Left lung (tissue), 4 donors: ENCODE measurements at regions not wholly inside any gene's neighbourhood (a gene's known extent, or its start where the extent isn't known, plus 50 kb on each side); places are given as distances from the start of the nearest gene placed in this dataset.
A peak's percentile ranks its signal among the peaks of the same experiment; 100 is the strongest.

ENCODE experiments used
- ATAC-seq: fragments of 200-7000 bp; cut with Tn5 transposase; one replicate; pipeline ENCODE4 v1.9.1; 2020; ENCODE audit warnings: moderate library complexity
- DNase-seq, 4 donors: peaks; one replicate each; pipeline ENCODE4 v3.0.0-alpha.2; 2013 to 2020
- H3K27ac ChIP-seq, 2 donors: fragments of 200-600 bp; sonication (generic) in 1 of 2; one replicate each; pipeline versions ENCODE4 v1.5.0 to v1.8.0; 2020 to 2021
- H3K27me3 ChIP-seq, 2 donors: fragments of 200-600 bp; sonication (generic) in 1 of 2; one replicate each; pipeline versions ENCODE4 v1.5.0 to v1.8.0; 2020 to 2021
- H3K36me3 ChIP-seq, 2 donors: fragments of 200-600 bp; sonication (generic) in 1 of 2; one replicate each; pipeline versions ENCODE4 v1.5.0 to v1.8.0; 2020 to 2021
- H3K4me1 ChIP-seq, 2 donors: fragments of 200-600 bp; one replicate each; pipeline ENCODE4 v1.8.0; 2021
- H3K4me3 ChIP-seq, 2 donors: fragments of 200-600 bp; sonication (generic) in 1 of 2; one replicate each; pipeline versions ENCODE4 v1.5.0 to v1.8.0; 2020 to 2021; ENCODE audit warnings: mild to moderate bottlenecking in 1 of 2
- H3K9me3 ChIP-seq, 2 donors: fragments of 200-600 bp; sonication (generic) in 1 of 2; one replicate each; pipeline versions ENCODE4 v1.5.0 to v1.8.0; 2020 to 2021
- intact Hi-C, 2 donors: fragments of 100-400 bp; cut with DNase I; formaldehyde crosslinking; loops; one replicate each; pipeline versions ENCODE4 v1.11.2 to v1.14.2; 2022
- TF ChIP-seq, protein P1 (sequence below), 2 donors: fragments of 200-600 bp; sonication (generic) in 1 of 2; IDR thresholded peaks; one replicate each; pipeline versions ENCODE4 v1.5.0 to v1.8.0; 2021; ENCODE audit warnings: antibody characterized with exemption in 2 of 2
- donor health status: DM: no; HTN: yes; CAD: no.
- donor health status: DM: no; HTN: no; CAD: no.

DNA sequence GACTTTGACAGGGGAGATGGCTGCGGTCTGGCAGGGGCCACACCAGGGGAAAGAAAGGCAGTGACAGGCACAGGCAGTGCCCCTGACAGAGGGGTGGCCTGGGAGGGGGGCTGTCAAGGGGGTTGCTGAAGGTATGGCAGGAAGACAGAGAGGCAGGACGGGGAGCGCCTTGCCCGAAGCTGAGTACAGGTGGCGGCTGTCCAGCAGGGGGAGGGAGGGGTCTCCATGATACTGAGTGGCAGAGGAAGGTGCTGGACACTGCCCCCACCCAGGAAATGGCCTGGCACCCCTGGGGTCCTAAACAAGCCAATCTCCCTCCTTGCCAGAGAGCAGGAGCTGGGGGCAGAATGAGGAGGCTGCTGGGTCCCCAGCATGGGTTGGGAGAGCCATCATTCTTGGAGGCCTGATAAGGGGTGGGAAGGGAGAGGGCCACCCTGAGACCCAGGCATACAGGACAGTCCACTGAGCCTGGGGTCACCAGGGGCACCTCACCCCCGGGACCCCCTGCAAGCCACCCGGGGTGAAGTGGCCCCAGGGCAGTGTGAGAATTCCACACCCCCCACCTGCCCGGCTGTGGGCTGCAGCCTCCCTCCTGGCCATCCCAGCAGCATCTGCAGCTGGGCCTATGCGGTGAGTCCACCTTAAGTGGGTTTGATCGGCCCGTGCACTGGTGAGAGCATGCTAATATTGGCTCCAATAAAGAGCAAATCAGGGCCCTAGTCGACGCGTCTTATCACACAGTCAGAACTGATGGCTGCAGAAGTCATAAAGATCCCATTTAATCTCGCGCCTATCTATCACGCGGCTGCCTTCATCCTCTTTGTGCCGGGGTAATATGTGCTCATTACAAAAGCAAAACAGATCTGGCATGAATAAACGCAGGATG is 108.5 kb downstream of the FAM53A start:
- TF ChIP-seq, protein P1, sequence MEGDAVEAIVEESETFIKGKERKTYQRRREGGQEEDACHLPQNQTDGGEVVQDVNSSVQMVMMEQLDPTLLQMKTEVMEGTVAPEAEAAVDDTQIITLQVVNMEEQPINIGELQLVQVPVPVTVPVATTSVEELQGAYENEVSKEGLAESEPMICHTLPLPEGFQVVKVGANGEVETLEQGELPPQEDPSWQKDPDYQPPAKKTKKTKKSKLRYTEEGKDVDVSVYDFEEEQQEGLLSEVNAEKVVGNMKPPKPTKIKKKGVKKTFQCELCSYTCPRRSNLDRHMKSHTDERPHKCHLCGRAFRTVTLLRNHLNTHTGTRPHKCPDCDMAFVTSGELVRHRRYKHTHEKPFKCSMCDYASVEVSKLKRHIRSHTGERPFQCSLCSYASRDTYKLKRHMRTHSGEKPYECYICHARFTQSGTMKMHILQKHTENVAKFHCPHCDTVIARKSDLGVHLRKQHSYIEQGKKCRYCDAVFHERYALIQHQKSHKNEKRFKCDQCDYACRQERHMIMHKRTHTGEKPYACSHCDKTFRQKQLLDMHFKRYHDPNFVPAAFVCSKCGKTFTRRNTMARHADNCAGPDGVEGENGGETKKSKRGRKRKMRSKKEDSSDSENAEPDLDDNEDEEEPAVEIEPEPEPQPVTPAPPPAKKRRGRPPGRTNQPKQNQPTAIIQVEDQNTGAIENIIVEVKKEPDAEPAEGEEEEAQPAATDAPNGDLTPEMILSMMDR (IDR thresholded peaks at IDR 0.05), result no peak
- intact Hi-C loops, result no loop called here
- no peaks in the 10 kb centered on the region for H3K27me3 ChIP-seq
- peaks cover 4 to 5% of the 10 kb centered on the region in 2 donors for H3K4me1 ChIP-seq
- no peaks in the 10 kb centered on the region for H3K36me3 ChIP-seq
- no peak overlapping the region for H3K4me3 ChIP-seq
- DNase-seq (peak in 1 of 4 donors; percentile 68), ATAC-seq (no peak)
- H3K9me3 ChIP-seq, result no peaks in the 10 kb centered on the region
- no peak overlapping the region for H3K27ac ChIP-seq

DNA sequence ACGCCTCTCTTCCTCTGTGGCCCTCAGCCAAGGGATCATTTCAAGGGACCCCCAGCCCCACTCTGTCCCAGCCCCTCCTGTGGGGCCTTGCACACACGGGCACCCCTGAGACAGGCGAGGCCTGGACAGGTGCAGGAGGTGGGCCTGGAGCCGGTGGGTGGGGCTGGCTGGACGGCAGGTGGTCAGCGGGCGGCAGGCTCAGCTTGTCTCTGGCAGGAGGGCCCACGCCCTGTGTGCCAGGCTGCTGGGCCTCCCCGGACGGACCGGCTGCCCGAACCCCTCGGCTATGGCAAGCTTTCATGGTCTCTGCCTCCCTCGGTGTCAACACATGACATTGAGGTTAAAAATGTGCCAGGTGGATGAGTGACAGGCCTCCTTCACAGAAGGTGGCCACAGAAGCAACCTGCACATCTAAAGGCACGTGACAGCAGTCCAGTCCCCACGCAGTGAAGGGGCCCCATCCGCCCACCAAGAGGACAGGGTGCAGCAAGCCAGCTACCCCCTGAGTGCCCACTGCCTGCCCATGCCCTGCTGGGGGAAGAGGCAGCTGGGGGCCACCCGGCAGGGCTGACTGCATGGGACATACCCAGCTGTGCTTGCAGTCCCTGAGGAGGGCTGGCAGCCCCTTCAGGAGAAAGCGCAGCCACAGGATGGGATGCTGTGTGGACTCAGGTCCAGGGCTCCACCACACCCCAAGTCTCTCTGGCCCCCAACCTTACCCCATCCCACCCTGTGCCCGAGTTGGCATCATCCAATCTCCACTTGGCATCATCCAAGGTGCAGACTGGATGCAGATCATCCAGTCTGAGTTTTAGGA is 109.3 kb downstream of the FAM53A start:
- H3K9me3 ChIP-seq, result no peaks in the 10 kb centered on the region
- H3K4me1 ChIP-seq, result peaks cover 0 to 3% of the 10 kb centered on the region in 2 donors
- TF ChIP-seq, protein P1 (IDR thresholded peaks at IDR 0.05), result no peak
- DNase-seq (peak in 1 of 4 donors; percentile 69), ATAC-seq (no peak)
- H3K36me3 ChIP-seq, result no peaks in the 10 kb centered on the region
- no peak overlapping the region for H3K27ac ChIP-seq
- intact Hi-C loops, result no loop called here
- peaks cover 0 to under 1% of the 10 kb centered on the region in 2 donors for H3K27me3 ChIP-seq
- no peak overlapping the region for H3K4me3 ChIP-seq

DNA sequence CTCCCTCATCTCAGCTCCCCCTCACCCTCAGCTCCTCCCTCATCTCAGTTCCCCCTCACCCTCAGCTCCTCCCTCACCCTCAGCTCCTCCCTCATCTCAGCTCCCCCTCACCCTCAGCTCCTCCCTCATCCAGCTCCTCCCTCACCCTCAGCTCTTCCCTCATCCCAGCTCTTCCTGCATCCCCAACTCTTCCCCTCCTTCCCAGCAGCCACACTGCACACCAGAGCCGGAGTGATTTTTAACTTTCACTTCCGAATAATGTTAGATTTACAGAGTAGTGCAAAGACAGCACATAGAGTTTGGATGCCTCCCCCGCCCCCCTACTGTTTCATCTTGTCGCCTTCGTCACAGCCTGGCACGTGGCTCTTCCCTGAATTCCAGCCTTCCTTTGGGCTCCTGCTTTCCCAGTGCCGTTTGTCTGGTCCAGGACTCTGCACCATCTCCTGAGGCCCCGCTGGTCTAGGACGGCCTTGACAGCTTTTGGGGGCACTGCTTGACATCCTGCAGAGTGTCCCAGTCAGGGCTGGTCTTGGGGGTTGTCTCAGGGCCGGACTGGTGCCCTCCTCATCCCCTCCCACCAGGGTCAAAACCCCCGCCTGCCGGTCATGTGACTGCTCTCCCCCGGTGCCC is 110.2 kb downstream of the FAM53A start:
- H3K36me3 ChIP-seq, result no peaks in the 10 kb centered on the region
- TF ChIP-seq, protein P1 (IDR thresholded peaks at IDR 0.05), result no peak
- H3K27me3 ChIP-seq, result peaks cover 0 to 9% of the 10 kb centered on the region in 2 donors
- H3K4me1 ChIP-seq, result no peaks in the 10 kb centered on the region
- no peaks in the 10 kb centered on the region for H3K9me3 ChIP-seq
- no peak overlapping the region for H3K4me3 ChIP-seq
- no peak overlapping the region for H3K27ac ChIP-seq
- intact Hi-C loops, result no loop called here
- no peak for ATAC-seq
- peak in 1 of 4 donors; percentile 63 for DNase-seq

DNA sequence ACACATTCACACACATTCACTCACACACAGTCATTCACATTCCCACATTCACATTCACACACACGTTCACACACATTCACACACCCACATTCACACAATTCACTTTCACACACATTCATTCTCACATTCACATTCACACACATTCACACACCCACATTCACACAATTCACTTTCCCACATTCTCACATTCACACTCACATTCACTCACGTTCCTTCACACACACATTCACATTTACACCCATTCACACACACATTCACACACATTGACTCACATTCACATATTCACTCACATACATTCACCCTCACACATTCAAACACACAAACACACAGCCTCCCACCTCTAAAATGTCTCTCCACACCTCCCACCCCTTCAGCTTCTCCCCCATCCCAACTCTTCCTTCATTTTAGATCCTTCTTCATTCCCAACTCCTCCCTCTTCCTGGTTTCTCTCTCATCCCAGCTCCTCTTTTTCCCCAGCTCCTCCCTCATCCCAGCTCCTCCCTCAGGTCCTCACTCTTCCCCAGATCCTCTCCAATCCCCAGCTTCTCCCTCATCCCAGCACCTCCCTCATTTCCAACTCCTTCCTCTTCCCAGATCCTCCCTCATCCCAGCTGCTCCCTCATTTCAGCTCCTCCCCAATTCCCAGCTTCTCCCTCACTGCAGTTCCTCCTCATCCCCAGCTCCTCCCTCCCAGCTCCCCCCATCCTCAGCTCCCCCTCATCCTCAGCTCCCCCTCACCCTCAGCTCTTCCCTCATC is 111.0 kb downstream of the FAM53A start:
- Histone ChIP-seq H3K4me1 (no peaks in the 10 kb centered on the region), H3K27ac (no peak overlapping the region), H3K27me3 (peaks cover 0 to 16% of the 10 kb centered on the region in 2 donors), H3K4me3 (no peak overlapping the region), H3K9me3 (no peaks in the 10 kb centered on the region), H3K36me3 (no peaks in the 10 kb centered on the region)
- ATAC-seq, result no peak
- DNase-seq, result no peak
- intact Hi-C loops, result no loop called here
- TF ChIP-seq, protein P1 (IDR thresholded peaks at IDR 0.05), result no peak
